T-helper 1 cell treated with Interleukin-12 subunit alpha and Interleukin-12 subunit beta and Interleukin-4 antibody, amounts not matched to agents 30 ng/mL and 1 ng/mL, for 36 hours (primary cell): ENCODE measurements at regions not wholly inside any gene's neighbourhood (a gene's known extent, or its start where the extent isn't known, plus 50 kb on each side); places are given as distances from the start of the nearest gene placed in this dataset.

Experiments used
- intact Hi-C: fragments of 100-400 bp; cut with micrococcal nuclease; formaldehyde crosslinking; loops from one replicate; pipeline ENCODE4 v1.15.1; 2024

DNA sequence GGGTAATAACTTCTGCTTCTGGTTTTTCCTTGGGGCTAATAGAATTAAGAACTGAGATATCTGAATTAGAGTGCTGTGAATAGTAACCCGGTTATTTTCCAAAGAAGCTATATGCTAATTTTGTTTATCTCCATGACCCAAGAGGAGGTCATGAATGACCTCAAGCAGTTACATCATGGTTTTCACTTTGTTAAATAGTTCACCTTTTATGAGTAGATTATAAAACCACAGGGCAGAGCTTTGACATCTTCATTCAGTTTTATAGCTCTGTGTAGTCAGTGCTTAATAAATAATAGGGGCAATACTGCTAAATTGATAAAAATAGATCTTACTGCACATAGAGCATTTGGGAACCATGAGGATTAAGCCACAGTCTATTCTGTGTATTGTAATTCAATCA lies 462.2 kb downstream of the LRIG3 start:
- intact Hi-C loops: no loop called here

- intact Hi-C loops: no loop called here
Observed at GRCh38 chr12:58459191-58459590, 461.1 kb downstream of the LRIG3 start.

- intact Hi-C loops: no loop called here
Observed at GRCh38 chr12:58463051-58463450, 457.3 kb downstream of the LRIG3 start.

DNA sequence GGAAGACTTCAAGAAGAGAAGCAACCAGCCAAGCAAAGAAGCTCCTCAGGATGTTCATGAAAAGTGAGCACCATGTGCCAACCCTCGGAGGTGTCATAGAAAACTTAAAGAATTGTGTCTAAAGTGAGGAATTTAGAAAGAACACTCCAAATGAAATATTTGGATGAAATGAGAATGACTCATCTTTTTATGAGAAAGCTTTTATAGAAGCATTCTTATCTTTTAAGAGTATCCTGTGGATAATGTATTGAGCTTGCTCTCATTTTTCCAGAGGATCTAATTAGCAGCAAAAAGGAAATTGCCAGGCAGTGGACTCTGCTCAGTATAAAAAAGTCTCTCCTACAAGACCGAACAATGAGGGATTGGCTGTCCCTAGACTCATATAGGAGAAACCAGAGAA lies 454.9 kb downstream of the LRIG3 start:
- intact Hi-C loops: no loop called here

- intact Hi-C loops: no loop called here
Observed at GRCh38 chr12:58470266-58471010, 449.9 kb downstream of the LRIG3 start.

DNA sequence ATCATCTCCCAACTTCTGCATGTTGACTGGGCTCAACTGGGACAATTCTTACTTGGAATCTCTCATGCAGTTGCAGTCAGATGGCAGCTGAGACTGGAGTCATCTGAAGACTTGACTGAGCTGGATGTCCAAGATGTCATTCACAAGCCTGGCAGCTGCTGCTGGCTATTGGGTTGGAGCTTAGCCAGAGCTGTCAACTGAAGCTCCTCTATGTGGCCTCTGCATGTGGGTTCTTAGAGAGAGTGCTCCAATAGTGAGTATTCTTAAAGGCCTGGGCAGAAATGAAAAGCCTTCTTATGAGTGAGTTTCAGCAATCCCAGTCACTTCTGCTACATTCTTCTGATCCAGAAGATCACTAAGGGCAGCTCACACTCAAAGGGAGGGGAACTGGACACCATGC lies 440.9 kb downstream of the LRIG3 start:
- intact Hi-C loops: no loop called here

DNA sequence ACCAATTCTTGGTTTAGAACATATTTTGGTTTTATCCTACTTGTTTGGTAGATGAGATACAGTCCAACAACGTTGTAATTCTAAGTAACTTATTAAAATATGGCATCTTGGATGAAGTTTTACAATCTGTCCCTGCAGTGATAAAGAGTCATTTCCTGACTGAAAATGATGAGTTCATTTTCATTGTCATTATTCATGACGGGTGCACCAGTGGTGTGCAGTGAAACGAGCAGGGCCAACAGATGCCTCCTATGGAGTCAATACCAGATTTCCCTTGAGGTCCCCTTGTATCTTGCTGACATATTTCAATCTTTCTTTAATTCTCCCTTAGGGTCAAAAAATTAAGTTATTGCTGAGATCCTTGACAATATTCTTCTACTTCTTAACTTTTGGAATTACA lies 438.5 kb downstream of the LRIG3 start:
- intact Hi-C loops: no loop called here

- intact Hi-C loops: no loop called here
Observed at GRCh38 chr12:58487255-58487654, 433.0 kb downstream of the LRIG3 start.

GRCh38 chr12:58487678-58488161 lies 432.6 kb downstream of the LRIG3 start:
- intact Hi-C loops: no loop called here

GRCh38 chr12:58489394-58489793 lies 430.9 kb downstream of the LRIG3 start:
- intact Hi-C loops: no loop called here

GRCh38 chr12:58491306-58491705 lies 429.0 kb downstream of the LRIG3 start:
- intact Hi-C loops: no loop called here

DNA sequence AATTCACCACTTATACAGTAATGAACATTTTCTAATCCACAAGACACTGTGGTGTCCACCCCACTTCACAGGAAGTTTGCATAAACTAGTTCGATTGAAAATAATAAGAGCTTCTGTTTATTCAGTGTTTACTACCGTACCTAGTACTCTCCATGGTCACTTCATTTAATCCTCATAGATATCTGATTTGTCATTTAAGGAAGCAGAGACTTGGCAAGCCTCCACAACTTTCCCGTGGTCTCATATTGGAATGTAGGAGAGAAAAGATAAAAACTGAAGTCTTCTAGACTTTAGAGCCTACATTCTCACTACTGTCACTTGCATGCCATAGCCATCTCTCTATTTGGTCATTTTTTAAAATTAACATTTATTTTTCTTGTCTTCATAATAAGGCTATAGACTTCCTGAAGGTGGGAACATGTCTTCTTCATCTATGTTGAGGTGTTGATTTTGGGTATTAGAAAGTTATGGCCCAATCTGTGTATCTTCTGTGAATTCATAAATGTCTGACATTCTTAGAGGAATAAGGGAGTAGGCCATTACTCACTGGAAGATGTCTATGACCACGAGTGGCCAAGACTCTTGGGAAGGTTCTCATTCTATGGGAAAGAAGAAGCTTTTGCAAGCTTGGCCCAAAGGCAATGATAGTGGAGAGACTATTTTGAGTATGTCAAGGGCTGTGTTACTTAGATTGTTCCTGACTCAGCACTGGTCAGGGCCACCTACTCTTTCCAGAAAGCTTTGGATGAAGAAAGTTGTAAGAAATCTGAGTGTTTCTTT lies 423.7 kb downstream of the LRIG3 start:
- intact Hi-C loops: no loop called here

DNA sequence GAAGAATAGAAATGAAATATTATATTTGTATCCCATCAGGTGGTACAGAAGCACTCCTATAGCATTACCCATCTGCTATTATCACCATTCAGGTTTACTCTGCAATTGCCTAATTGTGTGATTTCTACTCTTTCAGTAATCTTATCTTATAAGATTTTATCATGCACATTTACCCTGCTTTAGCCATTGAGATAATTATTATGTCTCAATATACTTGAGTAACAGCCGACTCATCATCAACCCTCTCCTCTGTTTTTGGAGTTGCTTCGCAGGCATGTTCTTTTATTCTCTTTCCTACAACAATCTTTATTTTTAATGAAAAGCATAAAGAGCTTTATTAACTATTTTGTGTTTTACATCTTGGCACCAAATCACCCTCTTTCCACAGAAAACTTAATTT lies 419.9 kb downstream of the LRIG3 start:
- intact Hi-C loops: no loop called here

DNA sequence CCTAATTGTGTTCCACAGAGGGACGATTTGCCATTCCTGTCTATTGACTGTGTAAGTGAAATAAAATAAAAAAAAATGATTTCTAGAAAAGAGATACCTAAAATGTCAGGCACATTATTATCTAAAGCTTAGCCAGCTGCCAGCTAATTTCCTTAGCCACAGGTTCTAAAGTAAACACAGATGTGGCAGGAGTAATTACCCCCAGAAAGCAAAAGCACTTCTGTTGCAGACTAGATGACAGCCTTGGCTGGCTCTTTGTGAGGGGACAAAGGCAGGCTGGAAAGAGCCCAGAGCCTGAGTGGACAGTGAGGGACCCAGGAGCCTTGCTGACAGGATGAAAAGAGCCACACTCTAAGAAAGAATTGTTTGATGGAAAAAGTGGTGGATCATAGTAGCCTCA lies 418.1 kb downstream of the LRIG3 start:
- intact Hi-C loops: no loop called here

DNA sequence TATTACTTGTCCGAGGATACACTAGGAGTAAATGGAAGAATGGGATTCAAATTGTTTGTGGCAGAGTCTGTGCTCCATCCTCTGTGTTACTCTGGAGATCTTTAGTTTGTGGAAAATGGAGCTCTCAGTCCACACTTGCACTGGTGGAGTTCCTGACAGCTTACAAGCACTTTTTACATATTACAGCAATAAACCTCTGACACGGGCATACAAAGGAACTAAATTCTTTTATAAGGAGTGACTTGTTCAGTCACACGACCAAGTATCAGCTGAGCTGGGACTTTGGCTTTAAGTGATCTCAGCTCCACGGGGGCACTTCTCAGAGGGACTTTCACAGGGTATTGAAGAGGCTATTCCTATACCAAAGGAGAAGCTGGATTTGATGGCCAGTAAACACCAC lies 417.5 kb downstream of the LRIG3 start:
- intact Hi-C loops: no loop called here

- intact Hi-C loops: no loop called here
Observed at GRCh38 chr12:58503731-58504130, 416.6 kb downstream of the LRIG3 start.

GRCh38 chr12:58504143-58504938 lies 416.0 kb downstream of the LRIG3 start:
- intact Hi-C loops: no loop called here

DNA sequence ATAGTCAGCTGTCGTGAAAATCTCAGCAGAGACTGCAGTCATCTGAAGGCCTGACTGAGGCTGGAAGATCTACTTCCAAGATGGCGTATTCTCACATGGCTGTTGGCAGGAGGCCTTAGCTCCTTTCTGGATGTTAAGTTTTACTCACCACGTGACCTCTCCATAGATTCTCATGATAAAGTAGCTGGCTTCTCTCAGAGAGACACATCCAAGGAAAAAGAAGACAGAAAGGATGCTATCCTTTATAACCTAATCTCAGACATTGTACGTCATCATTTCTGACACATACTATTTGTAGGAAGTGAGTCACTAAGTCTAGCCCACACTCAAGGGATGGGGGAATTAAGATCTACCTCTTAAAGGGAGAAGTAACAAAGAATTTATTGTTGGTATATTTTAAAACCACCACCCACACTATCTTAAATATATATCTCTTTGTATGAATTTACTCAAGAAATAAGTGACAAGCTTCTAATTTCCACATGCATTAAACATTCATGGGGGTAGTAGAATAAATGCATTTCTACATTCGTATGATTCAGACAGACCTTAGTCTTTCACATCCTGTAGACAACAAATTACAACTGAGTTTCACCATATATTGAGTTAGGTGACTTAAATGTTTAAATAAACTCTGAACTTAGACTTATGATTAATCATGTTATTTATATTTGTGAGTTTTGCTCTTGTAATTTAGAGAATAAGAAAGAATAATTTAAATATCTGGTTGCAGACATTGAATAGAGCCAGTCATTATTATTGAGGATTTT lies 411.0 kb downstream of the LRIG3 start:
- intact Hi-C loops: no loop called here

DNA sequence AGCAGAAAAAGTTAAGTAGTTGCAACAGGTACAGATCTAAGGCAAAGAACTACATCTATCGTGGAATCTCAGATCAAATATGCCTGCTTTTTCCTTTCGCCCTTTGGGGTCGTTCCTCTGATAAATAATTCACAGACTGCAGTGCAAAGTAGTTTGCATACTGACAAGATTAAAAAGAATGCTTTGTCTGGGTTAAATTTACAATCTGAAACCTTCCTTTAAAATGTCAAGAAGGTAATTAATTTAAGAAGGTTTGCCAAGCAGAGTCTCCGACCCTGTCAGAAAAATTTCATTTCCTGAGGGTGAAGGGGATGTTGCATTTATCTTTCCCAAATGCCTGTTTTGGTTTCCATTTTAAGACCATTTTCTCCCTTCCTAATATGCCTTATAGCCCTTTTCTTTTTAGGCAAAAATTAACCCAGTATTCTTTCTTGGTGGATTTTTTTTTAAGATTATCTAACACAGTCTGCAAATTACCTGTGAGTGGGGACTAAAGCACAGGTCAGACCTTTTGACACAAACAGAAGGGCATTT lies 406.9 kb downstream of the LRIG3 start:
- intact Hi-C loops: no loop called here

DNA sequence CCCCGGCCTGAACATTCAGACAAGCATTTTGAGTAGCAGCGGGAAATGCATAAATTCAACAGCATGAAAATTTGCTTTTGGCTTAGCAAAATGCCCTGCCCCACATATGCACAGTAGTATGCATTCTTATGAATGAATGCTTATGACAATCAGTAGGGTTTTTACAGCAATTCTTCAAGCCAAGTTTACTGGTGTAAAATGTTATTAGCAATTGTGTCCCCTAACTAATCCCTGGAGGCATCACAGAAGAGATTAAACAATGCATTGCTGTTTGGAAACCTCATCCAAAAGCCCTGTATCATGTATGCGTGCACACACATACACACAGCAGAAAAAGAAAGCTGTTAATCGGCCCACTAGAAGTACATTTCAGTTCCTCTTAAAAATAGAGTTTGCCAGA lies 406.5 kb downstream of the LRIG3 start:
- intact Hi-C loops: no loop called here

DNA sequence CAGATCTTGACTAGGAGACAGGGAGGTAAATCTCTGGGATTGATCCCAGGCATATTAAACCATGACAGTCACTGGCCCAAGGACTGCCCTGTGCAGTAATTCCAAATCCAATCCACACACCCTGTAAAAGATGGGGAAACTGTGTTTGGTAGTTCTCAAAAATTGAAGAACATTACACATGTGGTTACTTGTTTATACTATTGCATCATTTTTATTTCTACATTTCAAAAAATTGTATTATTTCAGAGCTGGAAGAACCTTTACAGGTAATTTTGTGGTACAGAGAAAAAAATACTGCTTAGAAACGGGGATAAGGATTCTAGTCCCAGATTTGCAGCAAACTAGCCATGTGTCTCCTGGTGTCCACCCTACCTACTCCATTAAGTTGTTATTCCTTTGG lies 400.5 kb downstream of the LRIG3 start:
- intact Hi-C loops: no loop called here
